Kidney capillary endothelial cell (primary cell): ENCODE measurements at regions not wholly inside any gene's neighbourhood (a gene's known extent, or its start where the extent isn't known, plus 50 kb on each side); places are given as distances from the start of the nearest gene placed in this dataset.

Source experiments
- DNase-seq: peaks from one replicate; pipeline ENCODE4 v3.0.0-alpha.2; 2018; ENCODE audit warnings: low spot score

- no peak for DNase-seq
Observed at GRCh38 chr17:79680318-79680695, 50.4 kb upstream of the ENPP7 start.

- no peak for DNase-seq
Observed at GRCh38 chr17:79679631-79680317, 51.0 kb upstream of the ENPP7 start.

- no peak for DNase-seq
Observed at GRCh38 chr17:79678736-79679255, 51.9 kb upstream of the ENPP7 start.

GRCh38 chr17:79678091-79678735 lies 52.5 kb upstream of the ENPP7 start:
- no peak for DNase-seq

GRCh38 chr17:79677646-79678045 lies 53.1 kb upstream of the ENPP7 start:
- no peak for DNase-seq

- no peak for DNase-seq
Observed at GRCh38 chr17:79676796-79677195, 53.9 kb upstream of the ENPP7 start.

GRCh38 chr17:79675413-79675725 lies 55.4 kb upstream of the ENPP7 start:
- DNase-seq: no peak

- DNase-seq: no peak
Observed at GRCh38 chr17:79674506-79675412, 56.0 kb upstream of the ENPP7 start.

GRCh38 chr17:79673517-79673916 lies 57.2 kb upstream of the ENPP7 start:
- no peak for DNase-seq

GRCh38 chr17:79672496-79672895 lies 58.2 kb upstream of the ENPP7 start:
- DNase-seq: no peak

- DNase-seq: peak; percentile 53
Observed at GRCh38 chr17:79671085-79671694, 59.6 kb upstream of the ENPP7 start.

- no peak for DNase-seq
Observed at GRCh38 chr17:79670537-79671084, 59.8 kb upstream of the RBFOX3 start.

GRCh38 chr17:79669861-79670260 lies 59.0 kb upstream of the RBFOX3 start:
- no peak for DNase-seq

GRCh38 chr17:79668344-79669250 lies 57.7 kb upstream of the RBFOX3 start:
- DNase-seq: no peak

GRCh38 chr17:79667746-79668145 lies 56.9 kb upstream of the RBFOX3 start:
- DNase-seq: no peak

GRCh38 chr17:79667121-79667715 lies 56.4 kb upstream of the RBFOX3 start:
- no peak for DNase-seq

GRCh38 chr17:79666111-79666510 lies 55.3 kb upstream of the RBFOX3 start:
- DNase-seq: no peak

- no peak for DNase-seq
Observed at GRCh38 chr17:79664930-79665737, 54.3 kb upstream of the RBFOX3 start.

GRCh38 chr17:79661292-79662041 lies 50.6 kb upstream of the RBFOX3 start:
- DNase-seq: no peak
